ENCODE measurements at regions not wholly inside any gene's neighbourhood (a gene's known extent, or its start where the extent isn't known, plus 50 kb on each side); places are given as distances from the start of the nearest gene placed in this dataset.
"Not testable (repeated sequence)": the region's sequence is repeated elsewhere in the genome, so short reads cannot be mapped to it uniquely, and the experiment has no call there.

DNA sequence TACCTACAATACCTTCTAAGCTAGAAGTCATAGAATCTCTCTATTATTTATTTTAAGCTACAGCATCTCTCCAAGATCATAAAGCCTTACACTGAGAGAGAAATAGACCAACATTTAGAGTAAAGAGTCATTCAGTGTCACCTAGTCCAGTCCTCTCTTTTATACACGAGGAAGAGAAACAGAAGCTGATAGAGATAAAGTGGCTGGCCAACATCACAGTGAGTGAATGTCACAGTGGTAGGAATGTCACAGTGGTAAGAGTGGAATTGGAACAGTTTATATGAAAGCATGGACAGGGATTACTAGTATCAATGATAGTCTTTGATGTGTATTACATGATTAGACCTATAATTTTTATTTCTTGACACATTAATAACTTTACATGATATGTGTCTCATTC, 307.8 kb upstream of the NBPF12 start:
- not testable (repeated sequence) for DNase-seq

- DNase-seq = not testable (repeated sequence)
Measured at GRCh38 chr1:146618582-146618981, 319.5 kb upstream of the NBPF12 start.

DNA sequence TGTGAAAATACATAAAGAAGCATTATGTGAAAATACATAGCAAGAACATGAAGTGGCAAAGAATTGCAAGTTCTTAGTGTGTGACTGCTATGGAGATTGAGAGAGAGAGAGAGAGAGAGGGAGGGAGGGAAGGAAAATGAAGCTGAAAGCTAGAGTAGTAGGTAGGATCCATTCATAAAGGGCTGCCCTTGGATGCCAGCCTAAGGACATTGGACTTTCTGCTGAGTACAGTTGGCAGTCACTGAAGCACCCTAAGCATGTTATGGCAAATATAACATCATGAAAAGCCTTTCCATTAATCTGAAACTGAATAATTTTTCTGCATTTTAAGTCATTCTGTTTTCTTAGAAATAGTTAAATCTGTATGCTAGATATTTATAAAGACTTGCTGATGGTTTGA, 333.4 kb upstream of the NBPF12 start:
- not testable (repeated sequence) for DNase-seq

DNA sequence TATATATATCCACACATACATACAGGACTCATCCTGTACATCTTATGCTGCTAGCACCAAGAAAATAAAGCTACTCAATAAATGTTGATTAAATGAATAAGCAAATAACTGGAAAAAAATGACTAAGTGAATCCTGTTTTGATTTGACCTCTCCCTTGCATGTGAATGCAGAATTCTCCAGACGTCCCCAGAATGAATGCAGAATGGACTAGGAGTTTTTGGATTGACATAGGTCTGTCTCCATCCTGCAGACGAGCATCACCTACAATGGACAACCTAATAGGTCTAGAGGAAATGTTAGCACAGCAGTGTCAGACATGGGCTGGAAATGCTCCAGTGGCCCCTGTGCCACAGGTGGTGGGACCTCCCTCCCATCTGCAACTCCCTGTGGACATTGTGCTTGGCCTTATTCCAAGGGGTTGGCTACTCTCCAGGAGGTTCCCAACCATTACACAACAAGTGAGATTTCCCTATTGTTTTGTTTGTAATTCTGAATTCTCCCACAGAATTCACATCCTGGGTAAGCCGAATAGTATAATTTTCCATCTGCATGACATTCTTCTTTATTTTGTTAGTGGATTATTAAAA, 337.3 kb upstream of the NBPF12 start:
- DNase-seq = not testable (repeated sequence)

DNA sequence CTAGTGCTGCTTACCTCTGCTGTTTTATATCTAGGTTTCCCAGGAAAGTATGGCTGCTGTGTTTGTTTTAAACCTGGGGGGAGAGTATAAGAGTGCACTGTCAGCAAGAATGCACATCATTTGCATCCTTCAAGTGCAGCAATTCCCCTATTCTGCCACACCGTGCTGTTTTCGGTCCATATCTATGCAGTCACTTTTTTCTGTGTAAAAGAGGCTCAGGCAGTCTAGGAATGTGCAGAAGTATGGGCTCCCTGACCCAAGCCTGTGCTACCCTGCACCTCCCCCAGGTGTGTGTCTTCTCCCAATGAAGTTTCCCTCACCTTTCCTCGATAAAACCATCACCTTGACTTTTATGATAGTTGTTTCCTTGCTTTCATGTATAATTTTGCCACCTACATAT, 338.2 kb upstream of the NBPF12 start:
- DNase-seq = not testable (repeated sequence)

DNA sequence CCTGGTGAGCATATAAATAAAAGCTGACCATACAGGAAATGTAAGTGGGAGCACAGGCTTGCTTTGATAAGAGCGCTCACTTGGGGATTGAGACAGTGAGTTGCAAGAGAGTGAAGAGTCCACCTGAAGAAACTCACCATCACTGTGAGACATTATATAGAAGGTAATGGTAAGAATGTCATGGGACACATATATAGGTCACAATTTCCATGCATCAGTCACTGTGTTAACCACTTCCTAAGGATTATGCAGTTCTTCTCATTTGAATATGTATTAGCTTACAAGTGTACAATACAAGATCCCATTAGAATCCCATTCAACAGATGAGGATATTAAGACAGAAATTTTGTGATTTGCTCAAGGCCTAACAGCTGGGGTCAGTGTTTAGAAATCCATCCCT, 352.4 kb upstream of the NOTCH2NLA start:
- not testable (repeated sequence) for DNase-seq

DNA sequence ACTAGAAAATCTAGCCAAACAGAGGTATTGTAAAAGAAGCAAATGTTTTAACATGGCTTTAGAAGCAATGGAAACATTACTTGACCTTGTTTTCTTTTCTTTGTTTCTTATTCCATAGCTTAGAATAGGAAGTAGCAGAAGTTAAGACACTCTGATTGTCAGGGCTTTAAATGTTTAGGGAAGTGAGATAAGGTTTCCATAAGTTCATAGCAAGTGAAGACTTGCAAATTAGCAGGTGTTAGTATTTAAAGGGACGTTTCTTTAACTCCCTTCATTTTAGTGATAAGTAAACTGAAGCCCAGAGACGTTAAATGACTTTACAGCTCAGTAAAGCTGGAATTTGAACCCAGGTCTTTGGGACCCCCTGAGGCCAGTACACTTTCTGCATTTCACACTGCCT, 338.7 kb upstream of the NOTCH2NLA start:
- not testable (repeated sequence) for DNase-seq

- not testable (repeated sequence) for DNase-seq
Measured at GRCh38 chr1:146558032-146558431, 329.2 kb upstream of the NOTCH2NLA start.

- DNase-seq = not testable (repeated sequence)
Measured at GRCh38 chr1:146556405-146556804, 327.6 kb upstream of the NOTCH2NLA start.

DNA sequence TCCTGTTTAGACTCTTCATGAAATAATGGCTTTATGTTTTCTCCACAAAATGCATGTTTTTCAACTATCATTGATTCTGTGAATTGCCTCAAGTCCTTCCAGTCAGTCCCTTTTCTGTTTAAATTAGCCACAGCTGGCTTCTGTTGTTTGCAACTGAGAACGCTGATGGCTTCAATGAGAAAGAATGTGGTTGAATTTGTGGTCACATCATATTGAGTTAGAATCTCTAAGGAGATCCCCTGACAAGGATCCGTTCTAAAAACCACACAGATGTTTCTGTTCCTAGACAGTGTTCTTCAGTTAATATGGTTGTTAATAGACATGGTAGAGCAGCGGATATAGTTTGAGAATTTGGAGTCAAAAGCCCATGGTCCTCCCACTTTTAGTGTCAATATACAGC, 323.6 kb upstream of the NOTCH2NLA start:
- not testable (repeated sequence) for DNase-seq

DNA sequence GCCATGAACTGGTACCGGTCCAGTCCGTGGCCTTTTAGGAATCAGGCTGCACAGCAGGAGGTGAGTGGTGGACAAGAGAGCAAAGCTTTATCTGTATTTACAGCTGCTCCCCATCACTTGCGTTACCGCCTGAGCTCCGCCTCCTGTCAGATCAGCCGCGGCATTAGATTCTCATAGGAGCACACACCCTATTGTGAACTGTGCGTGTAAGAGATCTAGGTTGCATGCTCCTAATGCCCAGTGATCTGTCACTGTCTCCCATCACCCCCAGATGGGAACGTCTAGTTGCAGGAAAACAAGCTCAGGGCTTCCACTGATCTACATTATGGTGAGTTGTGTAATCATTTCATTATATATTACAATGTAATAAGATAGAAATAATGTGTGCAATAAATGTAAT, 319.9 kb upstream of the NOTCH2NLA start:
- DNase-seq = not testable (repeated sequence)

GRCh38 chr1:146546189-146546588, 317.4 kb upstream of the NOTCH2NLA start:
- DNase-seq = not testable (repeated sequence)

GRCh38 chr1:146537775-146538373, 309.1 kb upstream of the NOTCH2NLA start:
- DNase-seq = not testable (repeated sequence)

DNA sequence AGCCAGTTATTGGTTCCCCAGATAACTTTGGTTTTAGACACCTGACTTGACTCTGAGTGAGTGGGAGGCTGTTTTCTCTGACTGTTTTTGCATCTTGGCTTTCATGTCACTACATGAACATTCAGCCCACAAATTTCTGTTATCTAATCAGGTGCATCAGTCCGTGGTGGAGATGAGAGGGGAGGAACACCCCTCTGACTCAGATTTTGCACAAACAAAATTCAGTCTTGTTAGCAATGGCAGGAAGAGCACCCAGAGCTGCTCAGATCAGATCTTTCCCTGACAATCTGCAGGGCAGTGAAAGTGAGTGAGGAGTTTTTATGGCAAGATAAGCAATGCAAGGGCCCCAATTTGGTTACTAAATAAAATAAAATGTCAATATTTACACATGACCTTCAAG, 307.2 kb upstream of the NOTCH2NLA start:
- not testable (repeated sequence) for DNase-seq

DNA sequence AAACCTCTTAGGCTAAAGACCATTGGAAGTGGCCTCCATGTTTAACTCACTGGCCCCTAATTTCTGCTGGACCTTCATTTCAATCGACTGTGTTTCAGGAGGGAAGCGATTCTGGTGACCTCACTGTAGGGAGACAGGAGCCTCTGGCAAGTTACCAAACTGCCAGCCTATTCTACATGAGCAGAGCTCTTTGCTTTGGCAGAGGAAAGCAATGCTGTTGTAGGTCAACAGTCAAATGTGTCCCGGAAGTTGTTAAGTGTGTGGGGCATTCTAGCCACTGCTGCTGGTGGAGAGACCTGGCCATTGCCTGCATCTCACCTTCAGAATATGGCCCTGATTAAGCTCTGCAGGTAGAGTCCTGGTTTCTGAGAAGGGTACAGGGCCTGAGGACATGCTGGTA, 306.8 kb upstream of the NOTCH2NLA start:
- DNase-seq = not testable (repeated sequence)

GRCh38 chr1:146530958-146531357, 302.1 kb upstream of the NOTCH2NLA start:
- DNase-seq = not testable (repeated sequence)

DNA sequence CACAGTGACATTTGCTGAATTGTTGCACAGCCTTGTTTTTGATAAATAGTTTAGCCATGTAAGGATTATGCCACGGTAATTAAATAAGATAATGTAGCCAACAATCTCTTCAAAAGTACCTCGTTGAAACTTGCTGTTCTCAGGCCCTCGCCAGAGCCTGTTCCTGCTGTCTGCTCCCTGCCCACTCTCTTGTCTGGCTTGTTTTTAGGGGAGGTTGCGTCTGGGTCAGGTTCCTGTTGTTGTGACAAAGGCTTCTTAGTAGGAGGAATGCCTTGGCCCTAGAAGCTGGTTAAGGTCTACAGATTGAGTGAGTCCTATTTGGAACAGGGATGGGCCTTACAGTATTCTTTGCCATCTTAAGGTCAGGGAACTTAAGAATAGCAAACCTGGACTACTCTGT, 294.0 kb upstream of the NOTCH2NLA start:
- not testable (repeated sequence) for DNase-seq

- not testable (repeated sequence) for DNase-seq
Measured at GRCh38 chr1:146522345-146522744, 293.5 kb upstream of the NOTCH2NLA start.

- not testable (repeated sequence) for DNase-seq
Measured at GRCh38 chr1:146521804-146522203, 293.0 kb upstream of the NOTCH2NLA start.

DNA sequence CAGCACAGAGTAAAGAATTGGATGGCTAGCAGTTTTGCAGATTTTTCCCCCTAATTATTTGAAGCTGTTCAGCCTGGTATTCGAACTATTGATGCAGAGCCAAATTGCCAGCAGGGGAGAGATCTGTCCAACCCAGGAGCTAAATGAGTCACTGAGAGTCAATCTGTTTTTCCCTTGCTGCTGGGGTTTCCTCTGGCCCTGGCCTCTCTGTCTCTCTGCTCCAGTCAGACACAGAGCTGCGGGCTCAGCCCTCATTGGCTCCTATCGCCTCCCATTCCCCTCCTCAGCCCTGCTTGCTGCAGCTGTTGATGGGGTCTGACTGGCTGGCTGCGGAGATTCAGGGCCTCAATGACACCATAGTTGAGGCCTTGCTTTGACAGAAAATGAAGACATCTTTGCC, 284.9 kb upstream of the NOTCH2NLA start:
- not testable (repeated sequence) for DNase-seq

DNA sequence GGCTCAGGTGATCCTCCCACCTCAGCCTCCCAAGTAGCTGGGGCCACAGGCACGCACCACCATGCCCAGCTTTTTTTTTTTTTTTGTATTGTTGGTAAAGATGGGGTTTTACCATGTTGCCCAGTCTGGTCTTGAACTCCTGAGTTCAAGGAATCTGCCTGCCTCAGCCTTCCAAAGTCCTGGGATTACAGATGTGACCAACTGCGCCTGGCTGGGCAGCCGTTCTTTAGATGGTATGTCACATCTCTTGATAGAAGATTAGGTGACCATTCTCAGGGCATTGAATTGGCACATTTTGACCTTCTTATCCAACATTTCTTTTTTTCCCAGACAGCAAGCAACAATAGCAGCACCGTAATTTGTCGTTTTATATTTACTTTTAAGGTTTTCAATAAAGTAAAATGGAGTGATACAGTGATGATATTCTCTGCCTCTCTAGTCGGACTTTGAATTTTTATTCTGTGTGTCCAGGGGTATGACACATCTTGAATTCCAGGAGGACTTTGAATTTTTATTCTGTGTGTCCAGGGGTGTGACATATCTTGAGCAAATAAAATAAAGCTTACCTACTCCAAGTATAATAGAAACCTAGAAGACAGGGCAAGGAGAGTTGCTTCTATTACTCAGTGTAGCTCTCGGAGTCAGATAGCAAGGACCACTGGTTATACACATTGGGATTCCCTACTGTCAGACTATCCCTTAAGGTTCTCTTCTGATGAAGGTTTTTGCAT, 282.4 kb upstream of the NOTCH2NLA start:
- DNase-seq = not testable (repeated sequence)

GRCh38 chr1:146510248-146510983, 281.6 kb upstream of the NOTCH2NLA start:
- not testable (repeated sequence) for DNase-seq

DNA sequence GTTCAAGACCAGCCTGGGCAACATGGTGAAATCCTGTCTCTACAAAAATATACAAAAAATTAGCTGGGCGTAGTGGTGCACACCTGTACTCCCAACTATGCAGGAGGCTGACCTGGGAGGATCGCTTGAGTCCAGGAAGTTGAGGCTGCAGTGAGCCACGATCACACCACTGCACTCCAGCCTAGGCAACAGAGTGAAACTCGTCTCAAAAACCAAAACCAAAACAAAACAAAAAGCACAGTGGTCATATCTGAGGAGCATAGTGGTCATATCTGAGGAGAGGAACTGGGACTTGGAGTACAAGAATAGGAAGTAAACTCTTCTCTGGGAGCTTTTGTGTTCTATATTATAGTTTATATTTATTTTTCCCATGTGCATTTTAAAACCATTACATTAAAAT, 275.3 kb upstream of the NOTCH2NLA start:
- not testable (repeated sequence) for DNase-seq

Data from kidney glomerular epithelial cell (primary cell).